ENCODE measurements at regions not wholly inside any gene's neighbourhood (a gene's known extent, or its start where the extent isn't known, plus 50 kb on each side); places are given as distances from the start of the nearest gene placed in this dataset.

- TF ChIP-seq POLR2A (IDR thresholded peaks at IDR 0.05) (no peak), CTCF (IDR thresholded peaks at IDR 0.05) (no peak), POLR2AphosphoS5 (IDR thresholded peaks at IDR 0.05) (no peak)
Measured at GRCh38 chr5:8894031-8894430, 651.8 kb downstream of the SEMA5A start.
